B cell (primary cell): ENCODE measurements at regions not wholly inside any gene's neighbourhood (a gene's known extent, or its start where the extent isn't known, plus 50 kb on each side); places are given as distances from the start of the nearest gene placed in this dataset.

Experiments used
- ATAC-seq: fragments of 200-7000 bp; cut with Tn5 transposase; one replicate; pipeline ENCODE4 v1.10.0; 2021; ENCODE audit warnings: low read depth, mild to moderate bottlenecking, moderate number of reproducible peaks, moderate library complexity
- CTCF ChIA-PET: fragments of 350-600 bp; sonication (Branson Sonifier 250); formaldehyde crosslinking; loops from one replicate; lab custom pipeline; 2021; ENCODE audit warnings: antibody characterized with exemption, inconsistent platforms; lab: Charles Lee
- POLR2A ChIA-PET: fragments of 350-600 bp; sonication (Branson Sonifier 250); formaldehyde crosslinking; loops from one replicate; lab custom pipeline; 2021; ENCODE audit warnings: antibody characterized with exemption; lab: Charles Lee
- DNase-seq: peaks from one replicate; pipeline ENCODE4 v3.0.0; 2013
- H2AFZ ChIP-seq: 2 replicates; pipeline ENCODE4 v1.6.1; 2012; ENCODE audit warnings: mild to moderate bottlenecking, low read depth, low read length; ENCODE audit not compliant: insufficient read depth, poor library complexity, severe bottlenecking
- H3K27ac ChIP-seq, 2 donors: 1 replicate in 1 of 2; 2 replicates in 1 of 2; pipeline ENCODE4 v1.5.1; 2012 to 2013; ENCODE audit warnings: low read length in 2 of 2, mild to moderate bottlenecking in 2 of 2, moderate library complexity in 1 of 2
- H3K27me3 ChIP-seq, 4 experiments: fragments of 200-600 bp in 1 of 4; sonication (generic) in 1 of 4; replicated peaks in 1 of 4; 1 replicate in 2 of 4; 2 replicates in 2 of 4; pipeline versions ENCODE4 v1.6.1 to v1.7.0; 2013 to 2016; ENCODE audit warnings: low read length in 3 of 4, mild to moderate bottlenecking in 2 of 4, mixed read lengths in 1 of 4, moderate library complexity in 1 of 4; ENCODE audit not compliant: insufficient read depth in 4 of 4, control insufficient read depth in 3 of 4; ENCODE audit errors: control extremely low read depth in 1 of 4
- H3K36me3 ChIP-seq, 2 experiments: replicated peaks in 1 of 2; 1 replicate in 1 of 2; 2 replicates in 1 of 2; pipeline versions ENCODE4 v1.6.1 to v1.7.1; 2013; ENCODE audit warnings: low read length in 1 of 2; ENCODE audit not compliant: insufficient read depth in 2 of 2, control insufficient read depth in 1 of 2; ENCODE audit errors: control extremely low read depth in 1 of 2, extremely low read depth in 1 of 2
- H3K4me1 ChIP-seq, 2 donors: fragments of 200-600 bp in 1 of 2; sonication (generic) in 1 of 2; 1 replicate in 1 of 2; 2 replicates in 1 of 2; pipeline versions ENCODE4 v1.5.1 to v1.6.1; 2013 to 2017; ENCODE audit warnings: low read length in 2 of 2; ENCODE audit not compliant: control insufficient read depth in 2 of 2, insufficient read depth in 2 of 2
- H3K4me2 ChIP-seq: replicated peaks from 2 replicates; pipeline ENCODE3; 2012; ENCODE audit warnings: mild to moderate bottlenecking, low read depth, low read length; ENCODE audit not compliant: poor library complexity, severe bottlenecking
- H3K4me3 ChIP-seq, 5 experiments: fragments of 200-600 bp in 1 of 5; sonication (generic) in 1 of 5; 1 replicate in 3 of 5; 2 replicates in 2 of 5; pipeline versions ENCODE4 v1.5.1 to v1.7.0; 2011 to 2016; ENCODE audit warnings: low read length in 4 of 5, mild to moderate bottlenecking in 4 of 5, low read depth in 2 of 5, control low read depth in 1 of 5, moderate library complexity in 1 of 5; ENCODE audit not compliant: insufficient read depth in 1 of 5; ENCODE audit errors: control extremely low read depth in 1 of 5, extremely low read depth in 1 of 5
- H3K79me2 ChIP-seq: fragments of 200-600 bp; sonication (generic); one replicate; pipeline ENCODE4 v1.6.0; 2016; ENCODE audit warnings: low read length; ENCODE audit not compliant: control insufficient read depth, insufficient read depth
- H3K9ac ChIP-seq: fragments of 200-600 bp; sonication (generic); 2 replicates; pipeline ENCODE4 v1.6.1; 2017; ENCODE audit warnings: mild to moderate bottlenecking, low read length, moderate library complexity
- H3K9me3 ChIP-seq, 3 donors: one replicate each; pipeline versions ENCODE4 v1.6.1 to v1.7.1; 2013; ENCODE audit warnings: low read length in 2 of 3; ENCODE audit not compliant: control insufficient read depth in 2 of 3, insufficient read depth in 1 of 3; ENCODE audit errors: control extremely low read depth in 1 of 3
- H4K20me1 ChIP-seq: 2 replicates; pipeline ENCODE4 v1.6.0; 2012; ENCODE audit warnings: mild to moderate bottlenecking, low read length; ENCODE audit not compliant: insufficient read depth, control insufficient read depth, poor library complexity, severe bottlenecking
- H3K27ac Mint-ChIP-seq: one replicate; pipeline ENCODE4 v1.8.0; 2021; ENCODE audit warnings: mixed read lengths
- H3K27me3 Mint-ChIP-seq: one replicate; pipeline ENCODE4 v1.8.0; 2021; ENCODE audit warnings: mixed read lengths
- H3K4me1 Mint-ChIP-seq: one replicate; pipeline ENCODE4 v1.8.0; 2021; ENCODE audit warnings: mixed read lengths
- H3K4me3 Mint-ChIP-seq: one replicate; pipeline ENCODE4 v1.8.0; 2021; ENCODE audit warnings: mixed read lengths
- H3K9me3 Mint-ChIP-seq: one replicate; pipeline ENCODE4 v1.8.0; 2022; ENCODE audit warnings: mixed read lengths; ENCODE audit not compliant: insufficient read depth
- CTCF ChIP-seq: fragments of 200-600 bp; IDR thresholded peaks from one replicate; pipeline ENCODE4 v1.8.0; 2022; ENCODE audit warnings: antibody characterized with exemption, mild to moderate bottlenecking
- EZH2 ChIP-seq: IDR thresholded peaks from 2 replicates; pipeline ENCODE4 v1.6.1; 2012; ENCODE audit warnings: borderline replicate concordance, low read depth, mild to moderate bottlenecking, moderate library complexity, low read length; ENCODE audit not compliant: insufficient read depth, poor library complexity, severe bottlenecking
- WGBS: methylation state at CpG from one replicate; pipeline ENCODE4 v1.1.5; 2013; ENCODE audit warnings: missing lambda C conversion rate; ENCODE audit not compliant: insufficient coverage; 5-methylcytosine and 5-hydroxymethylcytosine counted together
- intact Hi-C: fragments of 100-400 bp; cut with micrococcal nuclease; formaldehyde crosslinking; loops from one replicate; pipeline ENCODE4 v1.10.0; 2022

- H3K36me3 ChIP-seq, result no peaks in the 10 kb centered on the region
- H3K27ac Mint-ChIP-seq, result no peak overlapping the region
- POLR2A ChIA-PET, result no interaction called here
- H3K27ac ChIP-seq, result no peak overlapping the region
- H3K4me3 Mint-ChIP-seq, result no peak overlapping the region
- peaks cover 0 to 3% of the 10 kb centered on the region in 2 donors for H3K4me1 ChIP-seq
- CTCF ChIA-PET, result no interaction called here
- H3K27me3 ChIP-seq, result peaks cover 0 to 12% (median 4%) of the 10 kb centered on the region in 4 experiments
- no peaks in the 10 kb centered on the region for H3K79me2 ChIP-seq
- H3K9me3 Mint-ChIP-seq, result no peaks in the 10 kb centered on the region
- H3K4me1 Mint-ChIP-seq, result peaks cover 5% of the 10 kb centered on the region
- intact Hi-C loops, result no loop called here
- no peaks in the 10 kb centered on the region for H4K20me1 ChIP-seq
- ATAC-seq (no peak), DNase-seq (no peak)
- H3K9ac ChIP-seq, result no peak overlapping the region
- H2AFZ ChIP-seq, result no peak overlapping the region
- peaks cover 4% of the 10 kb centered on the region for H3K27me3 Mint-ChIP-seq
- TF ChIP-seq EZH2 (no peak), CTCF (no peak)
- H3K4me3 ChIP-seq, result no peak overlapping the region
- no peak overlapping the region for H3K4me2 ChIP-seq
- 54% methylated on average over 15 of the region's 21 CpGs for WGBS
- no peaks in the 10 kb centered on the region for H3K9me3 ChIP-seq
These were observed 221.0 kb upstream of the IER5L start for GRCh38 chr9:129398961-129399633.

- Histone ChIP-seq H3K36me3 (no peaks in the 10 kb centered on the region), H3K27ac (no peak overlapping the region), H3K27me3 (peaks cover 0 to 12% (median 4%) of the 10 kb centered on the region in 4 experiments), H3K9ac (no peak overlapping the region), H3K4me3 (no peak overlapping the region), H3K9me3 (no peaks in the 10 kb centered on the region), H2AFZ (no peak overlapping the region), H3K4me1 (peaks cover 0 to 3% of the 10 kb centered on the region in 2 donors), H3K4me2 (no peak overlapping the region), H3K79me2 (no peaks in the 10 kb centered on the region), H4K20me1 (no peaks in the 10 kb centered on the region)
- no peak overlapping the region for H3K27ac Mint-ChIP-seq
- no peak overlapping the region for H3K4me3 Mint-ChIP-seq
- H3K27me3 Mint-ChIP-seq, result peaks cover under 1% of the 10 kb centered on the region
- TF ChIP-seq CTCF (no peak), EZH2 (no peak)
- H3K4me1 Mint-ChIP-seq, result peaks cover 5% of the 10 kb centered on the region
- DNase-seq (no peak), ATAC-seq (no peak)
- intact Hi-C loops, result no loop called here
- no peaks in the 10 kb centered on the region for H3K9me3 Mint-ChIP-seq
- CTCF ChIA-PET, result no interaction called here
- 75% methylated on average over 20 of the region's 20 CpGs for WGBS
- POLR2A ChIA-PET, result no interaction called here
These were observed 220.3 kb upstream of the IER5L start for GRCh38 chr9:129398101-129398960.
